22Rv1 (cell line): ENCODE measurements at regions not wholly inside any gene's neighbourhood (a gene's known extent, or its start where the extent isn't known, plus 50 kb on each side); places are given as distances from the start of the nearest gene placed in this dataset.

ENCODE experiments used
- H3K27ac ChIP-seq: fragments of 450-650 bp; 2 replicates; pipeline ENCODE4 v1.5.1; 2017
- ZFX ChIP-seq: fragments of 450-650 bp; IDR thresholded peaks from 2 replicates; pipeline ENCODE4 v1.6.1; 2017; ENCODE audit warnings: antibody characterized with exemption, borderline replicate concordance
- TF ChIP-seq, protein P1 (sequence below): fragments of 450-650 bp; IDR thresholded peaks from 2 replicates; pipeline ENCODE4 v1.5.1; 2017; ENCODE audit warnings: mild to moderate bottlenecking

DNA sequence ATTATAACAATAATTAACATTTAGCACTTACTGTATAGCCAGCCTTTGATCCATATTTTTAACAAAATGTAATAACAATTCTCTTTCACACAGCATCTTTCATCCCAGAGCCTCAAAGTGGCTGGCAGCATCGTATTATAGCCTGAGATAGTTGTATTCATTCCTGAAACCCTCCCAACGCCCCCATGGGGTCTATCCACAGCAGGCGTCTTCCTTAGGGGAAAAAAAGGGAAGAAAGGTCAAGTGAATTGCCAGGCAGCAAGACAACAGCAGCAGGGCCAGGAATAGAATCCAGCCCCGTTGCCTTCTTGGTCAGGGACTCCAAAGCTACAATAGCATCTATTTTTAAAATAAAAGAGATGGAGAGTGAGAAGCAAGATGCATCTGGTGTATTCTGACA is 424.4 kb upstream of the ID2 start:
- TF ChIP-seq, protein P1, sequence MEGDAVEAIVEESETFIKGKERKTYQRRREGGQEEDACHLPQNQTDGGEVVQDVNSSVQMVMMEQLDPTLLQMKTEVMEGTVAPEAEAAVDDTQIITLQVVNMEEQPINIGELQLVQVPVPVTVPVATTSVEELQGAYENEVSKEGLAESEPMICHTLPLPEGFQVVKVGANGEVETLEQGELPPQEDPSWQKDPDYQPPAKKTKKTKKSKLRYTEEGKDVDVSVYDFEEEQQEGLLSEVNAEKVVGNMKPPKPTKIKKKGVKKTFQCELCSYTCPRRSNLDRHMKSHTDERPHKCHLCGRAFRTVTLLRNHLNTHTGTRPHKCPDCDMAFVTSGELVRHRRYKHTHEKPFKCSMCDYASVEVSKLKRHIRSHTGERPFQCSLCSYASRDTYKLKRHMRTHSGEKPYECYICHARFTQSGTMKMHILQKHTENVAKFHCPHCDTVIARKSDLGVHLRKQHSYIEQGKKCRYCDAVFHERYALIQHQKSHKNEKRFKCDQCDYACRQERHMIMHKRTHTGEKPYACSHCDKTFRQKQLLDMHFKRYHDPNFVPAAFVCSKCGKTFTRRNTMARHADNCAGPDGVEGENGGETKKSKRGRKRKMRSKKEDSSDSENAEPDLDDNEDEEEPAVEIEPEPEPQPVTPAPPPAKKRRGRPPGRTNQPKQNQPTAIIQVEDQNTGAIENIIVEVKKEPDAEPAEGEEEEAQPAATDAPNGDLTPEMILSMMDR = no peak
- no peak for TF ChIP-seq ZFX
- no peak overlapping the region for H3K27ac ChIP-seq

DNA sequence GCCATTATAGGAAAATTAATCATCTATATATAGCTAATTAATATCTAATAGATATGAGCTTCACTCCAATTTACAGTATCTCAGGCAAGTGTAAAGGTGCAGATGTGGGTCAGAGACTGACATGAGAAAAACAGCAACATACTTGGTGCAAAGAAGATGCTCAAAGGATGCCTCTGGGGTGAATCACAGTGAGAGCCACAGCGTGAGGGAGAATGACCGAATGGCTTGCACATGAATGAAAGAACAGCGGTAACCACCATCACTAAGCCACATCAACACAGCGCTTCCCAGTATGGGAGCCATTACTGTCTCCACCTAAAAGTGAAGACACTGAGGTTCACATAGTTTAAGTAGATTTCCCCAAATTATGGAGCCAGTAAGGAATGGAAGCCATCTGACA is 423.4 kb upstream of the ID2 start:
- no peak overlapping the region for H3K27ac ChIP-seq
- TF ChIP-seq, protein P1 = no peak
- no peak for TF ChIP-seq ZFX

GRCh38 chr2:8259106-8259840 is 422.6 kb upstream of the ID2 start:
- TF ChIP-seq, protein P1 = no peak
- no peak for TF ChIP-seq ZFX
- no peak overlapping the region for H3K27ac ChIP-seq

DNA sequence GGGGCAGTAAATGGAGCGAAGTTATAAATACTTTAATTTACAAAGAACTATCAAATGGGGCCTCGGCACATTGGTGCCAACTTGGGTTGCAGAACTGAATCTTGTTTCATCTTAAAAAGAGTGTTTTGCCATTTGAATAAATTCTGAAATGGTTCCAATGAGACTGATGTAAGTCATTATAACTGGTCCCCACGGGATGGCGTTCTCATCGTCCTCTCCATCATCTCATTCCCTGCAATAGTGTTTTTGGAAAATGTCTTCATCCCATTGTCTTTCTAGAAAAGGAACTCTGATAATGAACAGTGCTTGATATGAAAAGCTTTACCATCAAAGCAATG is 422.0 kb upstream of the ID2 start:
- no peak overlapping the region for H3K27ac ChIP-seq
- no peak for TF ChIP-seq ZFX
- TF ChIP-seq, protein P1 = no peak

GRCh38 chr2:8260213-8260612 is 421.6 kb upstream of the ID2 start:
- no peak overlapping the region for H3K27ac ChIP-seq
- TF ChIP-seq, protein P1 = no peak
- TF ChIP-seq ZFX = no peak

DNA sequence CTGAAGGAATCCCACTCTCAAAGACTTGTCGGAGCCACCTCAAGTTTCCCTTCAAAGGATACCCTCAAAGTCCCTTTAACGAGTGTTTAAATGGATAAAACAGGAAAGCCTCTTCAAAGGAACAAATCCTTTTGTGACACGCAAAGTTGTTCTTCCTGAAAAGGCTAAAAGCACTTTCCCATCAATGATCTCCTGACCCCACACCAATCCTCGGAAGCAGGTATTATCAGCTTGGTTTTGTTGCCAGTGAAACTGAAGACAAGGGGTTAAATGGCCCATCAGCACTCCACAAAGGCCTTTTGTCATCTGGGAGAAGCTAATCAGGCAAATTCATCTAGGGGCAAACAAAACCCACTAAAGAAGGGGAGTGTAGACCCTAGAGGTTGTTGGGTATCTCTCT is 418.0 kb upstream of the ID2 start:
- H3K27ac ChIP-seq = no peak overlapping the region

GRCh38 chr2:8264981-8265380 is 416.9 kb upstream of the ID2 start:
- H3K27ac ChIP-seq = no peak overlapping the region
- TF ChIP-seq, protein P1 = no peak
- no peak for TF ChIP-seq ZFX

More for the DNA sequence above, 418.0 kb upstream of the ID2 start:
- no peak for TF ChIP-seq ZFX
- TF ChIP-seq, protein P1 = no peak
